ENCODE measurements at regions not wholly inside any gene's neighbourhood (a gene's known extent, or its start where the extent isn't known, plus 50 kb on each side); places are given as distances from the start of the nearest gene placed in this dataset.

GRCh38 chr2:23118313-23118712 lies 266.7 kb upstream of the KLHL29 start:
- H3K27ac ChIP-seq (ENCODE audit: extremely low read depth, low read depth, low read length): no peak overlapping the region
- TF ChIP-seq ZNF311 (tag by site-specific recombination; IDR thresholded peaks at IDR 0.05; ENCODE audit: borderline replicate concordance) (no peak), PRDM10 (tag by site-specific recombination; IDR thresholded peaks at IDR 0.05) (no peak), ZNF132 (tag by site-specific recombination; IDR thresholded peaks at IDR 0.05; ENCODE audit: borderline replicate concordance) (no peak), ZNF514 (tag by site-specific recombination; IDR thresholded peaks at IDR 0.05) (no peak), ZNF529 (tag by site-specific recombination; IDR thresholded peaks at IDR 0.05; ENCODE audit: insufficient replicate concordance) (no peak), SCRT1 (tag by site-specific recombination; IDR thresholded peaks at IDR 0.05; ENCODE audit: borderline replicate concordance) (no peak), HOXD13 (CRISPR knock-in tag; IDR thresholded peaks at IDR 0.05; ENCODE audit: borderline replicate concordance) (no peak), ZNF2 (tag by site-specific recombination; IDR thresholded peaks at IDR 0.05) (no peak), ZNF76 (tag by site-specific recombination; IDR thresholded peaks at IDR 0.05; ENCODE audit: borderline replicate concordance, low read depth) (no peak), ZNF16 (tag by site-specific recombination; IDR thresholded peaks at IDR 0.05; ENCODE audit: low read depth) (no peak), ZNF148 (tag by site-specific recombination; IDR thresholded peaks at IDR 0.05; ENCODE audit: borderline replicate concordance) (no peak), ZNF473 (tag by site-specific recombination; IDR thresholded peaks at IDR 0.05) (no peak), PBX3 (CRISPR knock-in tag; IDR thresholded peaks at IDR 0.05) (no peak), ZBTB49 (tag by site-specific recombination; IDR thresholded peaks at IDR 0.05; ENCODE audit: low read depth) (no peak), GFI1B (tag by site-specific recombination; IDR thresholded peaks at IDR 0.05) (no peak), ZNF324 (tag by site-specific recombination; IDR thresholded peaks at IDR 0.05) (no peak), ZFP41 (tag by site-specific recombination; IDR thresholded peaks at IDR 0.05; ENCODE audit: borderline replicate concordance) (no peak), ZNF701 (tag by site-specific recombination; IDR thresholded peaks at IDR 0.05) (no peak), TCF7L2 (IDR thresholded peaks at IDR 0.05; ENCODE audit: borderline replicate concordance, low read depth, low read length) (no peak)
- H3K9me3 ChIP-seq (ENCODE audit: control insufficient read depth, insufficient read depth, low read depth, low read length): no peaks in the 10 kb centered on the region
- POLR2A ChIA-PET: no interaction called here
- no peaks in the 10 kb centered on the region for H3K4me1 ChIP-seq (ENCODE audit: control insufficient read depth, insufficient read depth, low read length)
- H3K4me3 ChIP-seq (ENCODE audit: low read depth, low read length): no peak overlapping the region
- no peaks in the 10 kb centered on the region for H3K36me3 ChIP-seq (ENCODE audit: control insufficient read depth in 2 of 2, insufficient read depth in 1 of 2, low read length in 2 of 2)
- CTCF ChIA-PET: no interaction called here

Measured in HEK293 (cell line).